ENCODE measurements at regions not wholly inside any gene's neighbourhood (a gene's known extent, or its start where the extent isn't known, plus 50 kb on each side); places are given as distances from the start of the nearest gene placed in this dataset.
A peak's percentile ranks its signal among the peaks of the same experiment; 100 is the strongest.

- no peak for DNase-seq
Measured at GRCh38 chr10:64089648-64090047, 568.4 kb downstream of the REEP3 start.

- DNase-seq: no peak
Measured at GRCh38 chr10:64090865-64091264, 569.7 kb downstream of the REEP3 start.

- peak; percentile 11 for DNase-seq
Measured at GRCh38 chr10:64091897-64092296, 570.7 kb downstream of the REEP3 start.

- no peak for DNase-seq
Measured at GRCh38 chr10:64093304-64093703, 572.1 kb downstream of the REEP3 start.

- DNase-seq: no peak
Measured at GRCh38 chr10:64093946-64094535, 572.8 kb downstream of the REEP3 start.

GRCh38 chr10:64096941-64097340 lies 575.7 kb downstream of the REEP3 start:
- no peak for DNase-seq

- no peak for DNase-seq
Measured at GRCh38 chr10:64097391-64098122, 576.4 kb downstream of the REEP3 start.

GRCh38 chr10:64098994-64099393 lies 577.8 kb downstream of the REEP3 start:
- no peak for DNase-seq

- DNase-seq: no peak
Measured at GRCh38 chr10:64101606-64102263, 580.5 kb downstream of the REEP3 start.

- no peak for DNase-seq
Measured at GRCh38 chr10:64102264-64102633, 581.0 kb downstream of the REEP3 start.

- no peak for DNase-seq
Measured at GRCh38 chr10:64102916-64103315, 581.7 kb downstream of the REEP3 start.

- DNase-seq: no peak
Measured at GRCh38 chr10:64103750-64104470, 582.7 kb downstream of the REEP3 start.

- DNase-seq: no peak
Measured at GRCh38 chr10:64109926-64110495, 588.8 kb downstream of the REEP3 start.

GRCh38 chr10:64112701-64113355 lies 591.6 kb downstream of the REEP3 start:
- no peak for DNase-seq

GRCh38 chr10:64113375-64113774 lies 592.2 kb downstream of the REEP3 start:
- no peak for DNase-seq

GRCh38 chr10:64113792-64114191 lies 592.6 kb downstream of the REEP3 start:
- no peak for DNase-seq

- DNase-seq: no peak
Measured at GRCh38 chr10:64115471-64115870, 594.3 kb downstream of the REEP3 start.

GRCh38 chr10:64115908-64116643 lies 594.9 kb downstream of the REEP3 start:
- DNase-seq: no peak

GRCh38 chr10:64116707-64117106 lies 595.5 kb downstream of the REEP3 start:
- no peak for DNase-seq

- DNase-seq: no peak
Measured at GRCh38 chr10:64118736-64119135, 597.5 kb downstream of the REEP3 start.

- peak; percentile 53 for DNase-seq
Measured at GRCh38 chr10:64120301-64120980, 599.2 kb downstream of the REEP3 start.
